DND-41 (cell line): ENCODE measurements at regions not wholly inside any gene's neighbourhood (a gene's known extent, or its start where the extent isn't known, plus 50 kb on each side); places are given as distances from the start of the nearest gene placed in this dataset.

Source experiments
- ATAC-seq: fragments of 200-7000 bp; cut with Tn5 transposase; 3 replicates; pipeline ENCODE4 v1.9.1; 2021; ENCODE audit warnings: low read depth; ENCODE audit not compliant: insufficient read depth
- DNase-seq: peaks from one replicate; pipeline ENCODE4 v3.0.0-alpha.2; 2020
- H2AFZ ChIP-seq: 2 replicates; pipeline ENCODE4 v1.6.0; 2012; ENCODE audit warnings: low read depth, low read length
- H3K27ac ChIP-seq: 2 replicates; pipeline ENCODE4 v1.5.1; 2012; ENCODE audit warnings: low read length, inconsistent platforms
- H3K27me3 ChIP-seq: fragments of 200-600 bp; sonication (generic); 2 replicates; pipeline ENCODE4 v1.6.0; 2012; ENCODE audit warnings: low read length, mild to moderate bottlenecking, inconsistent platforms; ENCODE audit not compliant: insufficient read depth, poor library complexity
- H3K36me3 ChIP-seq: 2 replicates; pipeline ENCODE4 v1.5.1; 2012; ENCODE audit warnings: low read length, inconsistent platforms; ENCODE audit not compliant: insufficient read depth
- H3K4me1 ChIP-seq: 2 replicates; pipeline ENCODE4 v1.5.1; 2012; ENCODE audit warnings: mild to moderate bottlenecking, low read length; ENCODE audit not compliant: insufficient read depth
- H3K4me2 ChIP-seq: 2 replicates; pipeline ENCODE4 v1.6.0; 2012; ENCODE audit warnings: mild to moderate bottlenecking, moderate library complexity, low read length, inconsistent platforms; ENCODE audit not compliant: insufficient read depth
- H3K4me3 ChIP-seq, 2 experiments: fragments of 200-600 bp in 1 of 2; shearing (Covaris generic) in 1 of 2; 2 replicates each; pipeline ENCODE4 v1.5.1; 2012 to 2016; ENCODE audit warnings: inconsistent platforms in 2 of 2, low read length in 2 of 2, mild to moderate bottlenecking in 2 of 2, low read depth in 1 of 2, moderate library complexity in 1 of 2
- H3K79me2 ChIP-seq: 2 replicates; pipeline ENCODE4 v1.6.0; 2012; ENCODE audit warnings: low read length, inconsistent platforms; ENCODE audit not compliant: insufficient read depth
- H3K9ac ChIP-seq: 2 replicates; pipeline ENCODE4 v1.6.0; 2012; ENCODE audit warnings: low read depth, mild to moderate bottlenecking, inconsistent platforms, low read length, moderate library complexity
- H3K9me3 ChIP-seq: 2 replicates; pipeline ENCODE4 v1.5.1; 2012; ENCODE audit warnings: low read length, moderate library complexity, mild to moderate bottlenecking, inconsistent platforms; ENCODE audit not compliant: insufficient read depth, severe bottlenecking
- H4K20me1 ChIP-seq: 2 replicates; pipeline ENCODE4 v1.6.0; 2012; ENCODE audit warnings: low read length; ENCODE audit not compliant: insufficient read depth
- EZH2 ChIP-seq: IDR thresholded peaks from 3 replicates; pipeline ENCODE4 v1.6.1; 2012; ENCODE audit warnings: borderline replicate concordance, low read depth, mild to moderate bottlenecking, moderate library complexity, low read length, inconsistent platforms; ENCODE audit not compliant: severe bottlenecking
- TF ChIP-seq, protein P1 (sequence below): IDR thresholded peaks from 2 replicates; pipeline ENCODE4 v1.5.1; 2012; ENCODE audit warnings: borderline replicate concordance, low read length, moderate library complexity, mild to moderate bottlenecking; ENCODE audit not compliant: poor library complexity, severe bottlenecking; ENCODE audit errors: extremely low read depth

GRCh38 chr7:128150223-128150865 lies 90.7 kb upstream of the LEP start:
- no peak overlapping the region for H3K4me2 ChIP-seq
- TF ChIP-seq, protein P1, sequence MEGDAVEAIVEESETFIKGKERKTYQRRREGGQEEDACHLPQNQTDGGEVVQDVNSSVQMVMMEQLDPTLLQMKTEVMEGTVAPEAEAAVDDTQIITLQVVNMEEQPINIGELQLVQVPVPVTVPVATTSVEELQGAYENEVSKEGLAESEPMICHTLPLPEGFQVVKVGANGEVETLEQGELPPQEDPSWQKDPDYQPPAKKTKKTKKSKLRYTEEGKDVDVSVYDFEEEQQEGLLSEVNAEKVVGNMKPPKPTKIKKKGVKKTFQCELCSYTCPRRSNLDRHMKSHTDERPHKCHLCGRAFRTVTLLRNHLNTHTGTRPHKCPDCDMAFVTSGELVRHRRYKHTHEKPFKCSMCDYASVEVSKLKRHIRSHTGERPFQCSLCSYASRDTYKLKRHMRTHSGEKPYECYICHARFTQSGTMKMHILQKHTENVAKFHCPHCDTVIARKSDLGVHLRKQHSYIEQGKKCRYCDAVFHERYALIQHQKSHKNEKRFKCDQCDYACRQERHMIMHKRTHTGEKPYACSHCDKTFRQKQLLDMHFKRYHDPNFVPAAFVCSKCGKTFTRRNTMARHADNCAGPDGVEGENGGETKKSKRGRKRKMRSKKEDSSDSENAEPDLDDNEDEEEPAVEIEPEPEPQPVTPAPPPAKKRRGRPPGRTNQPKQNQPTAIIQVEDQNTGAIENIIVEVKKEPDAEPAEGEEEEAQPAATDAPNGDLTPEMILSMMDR: no peak
- no peak for TF ChIP-seq EZH2
- no peaks in the 10 kb centered on the region for H3K9me3 ChIP-seq
- no peak for ATAC-seq
- no peak overlapping the region for H3K27ac ChIP-seq
- no peaks in the 10 kb centered on the region for H3K4me1 ChIP-seq
- H3K36me3 ChIP-seq: no peaks in the 10 kb centered on the region
- H3K4me3 ChIP-seq: no peak overlapping the region
- no peak overlapping the region for H3K9ac ChIP-seq
- H3K79me2 ChIP-seq: no peaks in the 10 kb centered on the region
- H4K20me1 ChIP-seq: no peaks in the 10 kb centered on the region
- no peak overlapping the region for H2AFZ ChIP-seq
- H3K27me3 ChIP-seq: peaks cover 10% of the 10 kb centered on the region
- DNase-seq: no peak

GRCh38 chr7:128151635-128152034 lies 89.4 kb upstream of the LEP start:
- Histone ChIP-seq H3K9me3 (no peaks in the 10 kb centered on the region), H2AFZ (no peak overlapping the region), H4K20me1 (no peaks in the 10 kb centered on the region), H3K27me3 (peaks cover 10% of the 10 kb centered on the region), H3K36me3 (no peaks in the 10 kb centered on the region), H3K27ac (no peak overlapping the region), H3K4me3 (no peak overlapping the region), H3K4me1 (no peaks in the 10 kb centered on the region), H3K4me2 (no peak overlapping the region), H3K79me2 (no peaks in the 10 kb centered on the region), H3K9ac (no peak overlapping the region)
- ATAC-seq: no peak
- DNase-seq: no peak
- no peak for TF ChIP-seq EZH2
- TF ChIP-seq, protein P1: no peak

GRCh38 chr7:128152721-128153120 lies 88.4 kb upstream of the LEP start:
- Histone ChIP-seq H3K9me3 (no peaks in the 10 kb centered on the region), H2AFZ (no peak overlapping the region), H3K4me1 (no peaks in the 10 kb centered on the region), H4K20me1 (no peaks in the 10 kb centered on the region), H3K4me3 (no peak overlapping the region), H3K36me3 (no peaks in the 10 kb centered on the region), H3K79me2 (no peaks in the 10 kb centered on the region), H3K9ac (no peak overlapping the region), H3K27me3 (peaks cover 10% of the 10 kb centered on the region), H3K4me2 (no peak overlapping the region), H3K27ac (no peak overlapping the region)
- ATAC-seq: no peak
- TF ChIP-seq, protein P1: no peak
- no peak for TF ChIP-seq EZH2
- no peak for DNase-seq
